Activated CD8-positive, alpha-beta memory T cell treated with anti-CD3 and anti-CD28 coated beads for 4 hours (primary cell): ENCODE measurements at regions not wholly inside any gene's neighbourhood (a gene's known extent, or its start where the extent isn't known, plus 50 kb on each side); places are given as distances from the start of the nearest gene placed in this dataset.
"Not testable (repeated sequence)": the region's sequence is repeated elsewhere in the genome, so short reads cannot be mapped to it uniquely, and the experiment has no call there.

Experiments used
- DNase-seq, 2 donors: peaks; one replicate each; pipeline ENCODE4 v3.0.0-alpha.2; 2020; ENCODE audit warnings: low read depth in 2 of 2

DNA sequence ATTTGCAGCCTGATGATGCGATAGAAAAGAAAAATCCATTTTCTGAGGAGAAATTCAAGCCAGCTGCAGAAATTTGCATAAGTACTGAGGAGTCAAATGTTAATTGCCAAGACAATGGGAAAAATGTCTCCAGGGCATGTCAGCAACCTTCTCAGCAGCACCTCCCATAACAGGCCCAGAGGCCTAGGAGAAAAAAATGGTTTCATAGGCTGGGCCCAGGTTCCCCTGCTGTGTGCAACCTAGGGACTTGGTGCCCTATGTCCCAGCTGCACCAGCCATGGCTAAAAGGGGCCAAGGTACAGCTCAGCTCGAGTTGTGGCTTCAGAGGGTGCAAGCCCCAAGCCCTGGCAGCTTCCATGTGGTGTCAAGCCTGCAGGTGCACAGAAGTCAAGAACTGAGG lies 144.8 kb upstream of the PRKD1 start:
- not testable (repeated sequence) for DNase-seq

DNA sequence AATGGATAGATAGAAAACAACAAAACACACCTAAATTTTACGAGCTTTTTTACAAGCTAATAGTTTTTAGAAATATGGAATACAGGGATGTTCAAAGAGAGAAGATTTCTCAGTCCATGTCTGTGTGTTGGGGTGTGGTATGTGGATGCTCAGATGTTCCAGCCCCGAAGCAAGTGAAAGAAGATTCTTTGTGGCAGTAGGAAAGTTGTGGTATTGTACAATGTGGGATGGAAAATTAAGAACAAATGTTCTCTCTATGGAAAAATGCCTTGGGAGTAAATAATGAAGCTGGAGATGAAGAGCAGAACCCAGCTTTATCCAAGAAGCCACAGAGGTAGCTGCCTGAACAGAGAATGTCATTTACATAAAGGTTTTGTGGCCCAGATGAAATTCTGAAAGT lies 150.3 kb upstream of the PRKD1 start:
- no peak for DNase-seq

DNA sequence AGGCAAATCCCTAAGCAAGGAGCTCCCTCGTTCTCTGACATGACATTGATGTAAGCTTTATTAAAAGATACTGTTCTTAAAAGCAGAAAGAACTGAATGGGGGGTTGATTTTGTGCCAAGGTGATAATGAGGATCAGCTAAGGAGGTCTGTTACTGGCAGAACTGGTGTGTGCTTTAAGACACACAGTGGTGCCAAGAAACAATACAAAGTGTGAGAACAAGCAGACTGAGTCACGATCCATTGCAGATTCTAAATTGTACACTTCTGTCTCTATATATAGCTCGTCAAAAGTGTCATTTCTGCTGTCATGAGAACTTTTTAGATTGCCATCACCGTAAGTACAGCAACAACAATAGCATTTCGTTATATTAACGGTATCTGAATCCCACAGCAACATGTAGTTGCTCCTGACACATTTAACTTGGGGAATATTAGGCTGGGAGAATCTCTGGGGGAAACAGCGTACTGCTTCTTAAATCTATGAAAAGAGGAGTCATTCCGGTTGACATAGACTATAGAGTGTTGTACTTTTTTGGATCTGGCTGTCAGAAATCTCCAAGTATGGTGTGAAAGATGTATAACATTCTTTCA lies 151.3 kb upstream of the PRKD1 start:
- DNase-seq = no peak

DNA sequence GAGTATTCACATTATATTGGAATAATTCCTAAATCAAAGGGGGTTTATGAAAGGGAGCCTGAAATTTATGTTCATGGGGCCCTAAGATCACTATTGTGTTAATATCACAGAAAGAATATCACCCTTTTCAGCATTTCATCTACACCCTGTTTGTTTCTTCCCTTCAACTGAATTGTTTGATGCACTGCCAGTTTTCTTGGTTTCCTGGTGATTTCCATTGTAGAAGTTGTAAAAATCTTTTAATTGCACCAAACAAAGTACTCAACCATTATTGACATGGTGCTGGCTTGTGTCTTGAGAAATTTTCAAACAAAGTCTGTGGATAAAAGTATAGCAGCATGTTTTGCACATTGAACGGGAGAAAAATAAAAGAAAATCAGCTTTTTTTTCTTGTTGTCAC lies 154.8 kb upstream of the PRKD1 start:
- DNase-seq = no peak

DNA sequence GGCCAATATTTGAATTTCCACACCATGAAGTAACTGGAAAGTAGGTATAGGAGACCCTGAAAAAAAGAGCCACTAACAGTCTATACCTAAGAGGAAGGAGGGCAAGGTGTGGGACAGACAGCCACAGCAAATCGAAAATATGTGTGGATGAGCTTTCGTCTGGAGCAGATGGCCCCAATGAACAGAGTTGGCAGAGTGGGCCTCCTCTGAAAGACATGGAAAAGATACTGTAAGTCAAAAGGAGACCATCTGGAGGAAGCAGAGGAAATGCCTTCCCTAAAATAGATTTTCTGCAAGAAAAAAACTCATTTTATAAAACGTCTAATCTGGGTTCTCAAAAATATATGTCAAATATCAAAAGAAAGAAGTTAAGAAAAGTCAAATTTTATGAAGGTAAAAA lies 157.2 kb upstream of the PRKD1 start:
- DNase-seq = no peak

DNA sequence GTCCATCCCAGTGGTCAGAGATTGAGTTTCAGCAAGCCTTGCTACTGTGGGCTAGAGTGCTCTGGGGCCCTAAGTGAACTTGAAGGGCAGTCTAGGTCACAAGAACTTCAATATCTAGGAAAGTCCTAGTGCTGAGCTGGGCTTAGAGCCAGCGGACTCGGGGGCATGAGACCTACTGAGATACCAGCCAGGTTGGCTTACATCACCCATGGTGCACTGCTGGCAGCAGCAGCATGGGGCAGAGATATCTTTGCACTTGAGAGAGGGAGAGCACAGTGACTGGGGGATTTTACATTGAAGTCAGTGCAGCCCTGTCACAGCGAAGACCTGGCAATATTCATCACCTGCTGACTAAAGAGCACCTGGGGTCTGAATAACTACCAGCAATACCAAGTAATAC lies 158.3 kb upstream of the PRKD1 start:
- DNase-seq = no peak

DNA sequence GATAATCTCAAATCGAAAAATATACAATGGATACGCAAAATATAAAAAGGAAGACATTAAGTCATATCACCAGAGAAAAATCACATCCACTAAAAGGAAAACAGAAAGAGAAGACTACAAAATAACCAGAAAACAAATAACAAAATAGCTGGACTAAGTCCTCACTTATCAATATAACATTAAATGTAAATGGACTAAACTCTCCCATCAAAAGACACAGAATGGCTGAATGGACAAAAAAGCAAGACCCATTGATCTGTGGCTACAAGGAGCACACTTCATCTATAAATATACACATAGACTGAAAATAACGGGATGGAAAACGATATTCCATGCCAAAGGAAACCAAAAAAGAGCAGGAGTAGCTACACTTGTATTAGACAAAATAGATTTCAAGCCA lies 161.0 kb upstream of the PRKD1 start:
- DNase-seq = no peak

DNA sequence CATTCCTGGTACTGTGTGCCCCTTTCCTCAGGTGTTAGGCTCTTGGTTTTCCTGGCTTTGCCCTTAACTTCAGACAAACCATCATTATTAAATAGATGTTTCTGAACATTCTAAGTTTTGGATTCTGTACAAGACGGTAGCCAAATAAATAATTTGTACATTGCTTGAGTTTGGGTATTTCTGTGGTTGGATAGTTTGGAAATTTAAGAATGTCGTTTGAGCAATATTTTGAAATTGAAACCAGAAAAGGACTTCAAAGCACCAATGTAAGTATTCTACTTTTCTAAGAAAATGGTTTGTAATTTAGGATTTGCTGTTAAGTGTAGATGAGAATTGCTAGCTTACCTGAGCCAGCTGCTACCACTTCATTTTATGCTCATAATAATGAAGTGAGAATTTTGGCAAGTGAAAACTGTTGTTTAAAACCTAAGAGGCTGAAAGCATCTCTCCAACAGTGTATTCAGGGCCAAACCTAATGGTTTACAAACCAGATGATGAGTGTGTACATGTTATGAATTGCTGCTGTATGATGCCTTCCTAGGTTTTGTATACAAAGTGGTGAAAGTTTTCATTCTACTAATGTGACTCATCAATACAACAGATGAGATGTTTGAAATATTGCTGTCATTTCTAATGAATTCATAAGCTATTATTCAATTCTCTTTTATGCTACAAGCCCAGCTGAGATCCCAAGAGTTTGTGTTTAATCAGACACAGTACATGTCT lies 181.5 kb upstream of the PRKD1 start:
- DNase-seq = no peak

DNA sequence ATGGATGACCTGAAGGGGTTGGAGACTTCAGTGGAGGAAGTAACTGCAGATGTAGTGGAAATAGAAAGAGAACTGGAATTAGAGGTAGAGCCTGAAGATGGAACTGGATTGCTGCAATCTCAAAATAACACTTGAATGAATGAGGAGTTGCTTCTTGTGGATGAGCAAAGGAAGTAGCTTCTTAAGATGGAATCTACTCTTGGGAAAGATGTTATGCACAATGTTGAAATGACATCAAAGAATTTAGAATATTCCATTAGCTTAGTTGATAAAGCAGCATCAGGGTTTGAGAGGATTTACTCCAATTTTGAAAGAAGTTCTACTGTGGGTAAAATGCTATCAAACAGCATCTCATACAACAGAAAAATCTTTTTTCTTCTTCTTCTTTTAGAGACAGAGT lies 186.4 kb upstream of the PRKD1 start:
- DNase-seq = no peak

DNA sequence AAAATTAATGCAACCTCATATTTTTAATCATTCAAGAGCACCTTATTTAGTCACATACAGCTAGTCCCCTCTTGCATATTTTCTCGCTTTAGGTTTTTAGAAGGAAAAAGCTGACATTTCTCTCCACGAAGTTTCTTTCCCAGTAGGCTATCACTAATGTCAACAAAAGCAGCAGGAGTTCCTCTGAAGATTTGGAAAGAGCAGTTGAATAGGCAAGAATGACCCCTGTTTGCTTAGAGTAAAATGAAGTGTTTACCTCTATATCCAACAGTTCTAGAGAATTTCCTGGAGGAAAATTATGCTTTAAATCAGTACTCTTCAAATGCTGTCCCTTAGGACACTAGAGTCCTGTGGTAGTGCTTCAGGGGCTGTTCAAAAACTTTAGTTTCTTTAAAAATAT lies 188.1 kb upstream of the PRKD1 start:
- DNase-seq = no peak

DNA sequence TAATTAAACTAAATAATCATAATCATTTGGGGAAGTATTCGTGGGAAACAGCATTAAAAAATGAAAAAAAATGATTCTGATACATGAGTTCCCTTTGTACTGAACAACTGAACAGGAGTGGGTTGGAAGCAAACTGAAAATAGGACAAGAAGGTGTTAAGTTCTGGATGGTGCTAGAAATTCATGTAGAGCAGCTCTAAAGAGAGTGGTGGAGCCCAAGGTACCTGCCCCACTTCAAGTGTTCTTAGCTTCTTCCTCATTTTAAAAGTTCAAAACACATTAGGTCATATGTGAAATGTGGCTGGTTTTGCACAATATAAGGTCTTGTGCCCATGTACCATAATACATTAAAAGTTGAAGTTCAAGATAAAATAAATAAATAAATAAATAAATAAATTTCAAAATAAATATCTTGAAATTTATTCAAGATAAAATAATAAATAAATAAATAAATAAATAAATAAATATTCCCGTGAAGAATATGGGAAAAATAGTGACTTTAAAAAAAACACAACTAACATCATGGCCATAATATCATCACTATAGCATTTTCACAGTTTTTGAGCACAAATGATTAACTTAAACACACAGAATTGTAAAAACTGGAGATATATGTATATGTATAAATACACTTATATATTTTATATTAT lies 191.5 kb upstream of the PRKD1 start:
- DNase-seq = no peak

DNA sequence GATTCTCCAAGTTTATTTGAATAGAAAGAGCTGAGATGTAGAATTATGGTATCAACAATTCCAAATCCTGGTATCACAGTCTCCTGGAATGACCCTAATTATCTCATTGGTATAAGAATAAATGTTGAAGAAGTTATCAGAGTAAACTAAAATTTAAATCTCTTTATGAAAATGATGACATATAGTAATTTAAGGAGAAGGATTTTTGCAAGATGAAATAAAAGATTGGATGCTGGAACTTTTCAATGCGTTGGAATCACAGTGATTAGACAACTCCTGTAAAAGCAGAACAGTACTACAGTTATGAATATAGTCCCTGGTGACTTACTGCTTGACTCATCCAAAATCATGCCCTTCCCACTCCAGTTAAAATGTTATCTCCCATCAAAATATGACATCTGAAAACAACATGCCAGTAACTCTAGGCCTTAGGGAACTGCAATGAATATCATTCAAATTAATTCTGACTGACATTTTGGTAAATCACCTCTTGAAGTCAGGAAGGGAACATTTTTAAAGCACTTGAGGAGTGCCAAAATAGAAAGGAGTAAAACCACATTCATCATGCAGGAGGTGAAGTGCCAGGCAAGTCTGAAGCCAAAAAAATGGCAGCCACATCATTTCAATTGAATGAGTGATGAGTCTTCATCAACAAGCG lies 197.8 kb upstream of the PRKD1 start:
- DNase-seq = no peak

DNA sequence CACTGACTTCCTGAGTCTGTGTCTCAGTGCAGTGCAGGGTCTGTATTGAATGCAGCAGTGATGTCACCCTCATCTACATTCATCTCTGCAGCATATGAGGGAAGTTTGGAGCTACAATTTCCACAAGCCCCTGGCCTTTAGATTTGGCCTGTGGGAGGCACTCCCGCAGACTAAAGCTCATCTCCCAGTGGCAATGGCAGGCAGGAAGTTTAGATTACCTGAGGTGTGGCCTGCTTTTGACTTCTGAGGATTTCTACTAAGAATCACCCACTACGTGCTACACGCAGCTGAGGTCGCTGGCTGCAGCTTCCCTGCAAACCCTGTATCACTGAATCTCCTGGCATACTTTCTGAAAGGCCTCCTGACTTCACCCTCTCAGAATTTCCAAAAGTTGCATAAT lies 202.2 kb upstream of the PRKD1 start:
- no peak for DNase-seq

DNA sequence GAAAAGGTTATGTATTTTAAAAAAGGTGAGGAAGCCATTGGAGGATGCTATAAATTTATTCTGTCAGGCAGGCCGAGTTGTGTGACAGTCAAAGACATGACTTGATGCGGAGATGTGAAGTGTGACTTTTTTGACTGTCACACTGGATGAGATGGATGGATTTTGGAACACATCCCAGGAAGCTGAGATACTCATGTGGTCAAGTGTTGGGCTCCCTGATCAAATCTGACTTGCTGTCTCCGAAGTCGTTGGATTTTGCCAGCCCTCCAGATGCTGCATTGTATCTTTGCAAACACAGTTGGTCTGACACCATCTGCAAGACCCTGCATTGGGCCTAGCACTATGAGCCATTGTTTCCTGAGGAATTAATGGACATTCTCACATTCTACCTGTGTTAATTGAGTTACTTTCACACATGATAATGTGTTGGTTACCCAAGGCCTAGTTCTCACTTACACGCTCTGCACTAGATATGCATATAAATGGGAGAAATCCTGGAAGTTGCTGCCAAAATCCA lies 204.0 kb upstream of the PRKD1 start:
- DNase-seq = no peak

DNA sequence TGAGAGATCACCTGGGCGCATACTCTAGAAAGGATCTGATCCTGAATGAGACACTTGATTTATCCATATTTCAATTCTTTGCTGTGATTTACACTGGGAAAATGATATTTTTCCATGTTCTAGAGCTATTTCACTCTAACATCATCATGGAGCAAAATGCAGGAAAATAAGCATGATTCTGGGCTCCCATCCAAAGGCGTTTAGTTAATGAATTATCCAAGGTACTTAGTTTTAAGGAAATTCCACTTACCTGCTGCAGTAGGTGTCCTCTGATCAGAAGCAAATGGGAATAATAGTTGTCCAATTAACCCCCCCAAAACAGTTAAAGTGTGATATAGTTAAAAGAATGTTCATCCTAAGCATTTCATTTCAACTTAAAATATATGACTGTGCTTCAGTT lies 204.5 kb upstream of the PRKD1 start:
- DNase-seq = no peak

DNA sequence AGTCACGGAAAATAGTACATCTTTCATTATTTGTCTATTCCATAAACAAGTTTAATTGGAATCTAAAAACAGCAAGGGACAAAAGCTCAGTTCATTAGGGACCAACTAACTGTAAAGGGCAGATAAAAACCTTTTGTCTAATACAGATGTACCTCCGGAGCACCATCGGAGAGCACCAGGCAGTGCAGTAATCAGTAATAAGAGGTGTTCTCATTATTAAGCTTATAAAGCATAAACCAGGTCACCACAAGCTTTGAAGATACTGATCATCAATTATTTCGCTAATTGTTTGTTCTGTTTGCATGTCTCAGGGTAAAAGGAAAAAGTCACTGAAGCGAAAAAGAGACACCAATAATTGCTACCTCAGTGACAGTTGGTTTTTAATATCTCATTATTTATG lies 207.3 kb upstream of the PRKD1 start:
- DNase-seq = no peak

DNA sequence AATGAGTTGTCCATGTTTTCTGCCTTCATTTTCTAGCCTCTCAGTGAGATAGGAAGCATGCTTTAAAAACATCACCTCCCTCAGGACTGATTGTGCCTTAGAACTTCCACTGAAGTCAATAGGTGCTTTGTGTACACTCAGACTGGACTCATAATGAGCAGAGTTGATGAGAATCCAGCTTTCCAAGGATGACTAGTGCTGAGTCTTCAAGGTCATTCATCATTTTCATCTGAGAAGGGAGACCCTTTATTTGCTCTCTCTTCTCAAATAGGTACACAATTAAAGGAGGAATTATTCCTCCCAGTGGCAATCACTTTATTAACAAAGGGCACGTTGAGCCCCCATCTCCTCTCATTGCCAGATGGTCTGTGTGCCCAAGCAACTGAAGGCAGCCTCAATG lies 210.9 kb upstream of the PRKD1 start:
- DNase-seq = no peak

DNA sequence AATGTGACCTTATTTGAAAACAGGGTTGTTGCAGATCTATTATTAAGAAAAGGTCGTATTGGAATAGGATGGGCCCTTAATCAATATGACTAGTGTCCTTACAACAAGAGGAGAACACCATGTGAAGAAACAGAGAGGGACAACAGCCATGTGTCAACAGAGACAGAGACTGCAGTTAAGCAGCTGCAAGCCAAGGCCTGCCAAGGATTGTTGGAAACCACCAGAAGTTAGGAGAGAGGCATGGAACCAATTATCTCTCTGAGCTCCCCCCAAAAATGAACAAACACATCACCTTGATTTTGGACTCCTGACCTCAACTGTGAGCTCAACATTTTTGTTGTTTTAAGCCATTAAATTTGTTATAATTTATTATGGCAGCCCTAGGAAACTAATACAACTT lies 214.6 kb upstream of the PRKD1 start:
- DNase-seq = no peak

DNA sequence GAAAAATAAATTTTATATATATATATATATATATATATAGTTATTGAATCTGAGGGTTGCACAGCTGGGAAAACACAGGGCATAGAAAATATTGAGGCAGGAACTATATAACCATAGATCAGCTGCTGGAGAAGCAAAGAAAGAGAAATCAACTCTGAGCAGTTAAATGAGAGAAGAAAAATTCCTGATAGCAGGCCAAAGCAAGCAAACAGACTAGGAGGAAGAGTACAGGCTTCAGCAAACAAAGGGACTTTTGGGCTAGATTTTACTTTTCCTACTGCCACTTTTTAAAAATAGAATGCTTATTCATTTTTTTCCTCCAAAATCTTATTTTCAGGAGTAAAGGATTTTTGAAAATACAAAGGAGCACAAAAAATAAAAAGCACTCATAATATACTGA lies 216.0 kb upstream of the PRKD1 start:
- DNase-seq = no peak

DNA sequence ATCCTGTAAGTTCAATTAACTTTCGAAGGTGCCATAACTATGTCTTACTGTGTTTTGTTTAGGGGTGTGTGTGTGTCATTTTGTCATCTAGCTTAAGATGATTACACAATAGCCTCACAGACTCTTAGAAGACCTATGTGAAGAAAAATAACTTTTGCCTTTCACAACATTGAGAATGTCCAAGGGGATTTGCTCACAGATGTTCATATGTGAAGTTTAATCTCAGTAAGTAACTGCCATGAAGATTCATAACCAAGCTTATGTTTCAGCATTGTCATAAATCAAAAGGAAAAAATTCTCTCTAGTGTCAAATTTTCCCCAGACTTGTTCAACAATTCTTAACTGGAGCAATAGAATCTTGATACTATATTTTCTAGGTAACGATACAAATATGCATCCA lies 226.1 kb upstream of the PRKD1 start:
- DNase-seq = no peak

DNA sequence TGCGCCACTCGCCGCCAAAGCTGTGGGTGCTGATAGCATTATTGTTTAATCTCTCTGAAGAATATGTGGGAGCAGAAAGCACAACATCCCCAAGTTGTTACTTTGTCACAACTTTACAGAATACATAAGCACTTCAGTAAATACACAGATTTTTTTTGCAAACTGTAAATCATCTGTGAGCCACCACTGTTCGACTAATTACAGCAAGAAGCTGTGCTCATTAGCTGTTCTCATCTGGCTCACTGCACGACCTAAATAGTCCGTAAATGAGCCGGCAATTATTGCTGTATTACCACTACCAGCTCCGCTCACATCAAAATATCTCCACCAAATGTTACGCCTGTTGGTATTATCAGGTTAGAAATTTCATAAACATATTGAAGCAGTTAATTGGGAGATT lies 228.9 kb upstream of the PRKD1 start:
- DNase-seq = no peak

DNA sequence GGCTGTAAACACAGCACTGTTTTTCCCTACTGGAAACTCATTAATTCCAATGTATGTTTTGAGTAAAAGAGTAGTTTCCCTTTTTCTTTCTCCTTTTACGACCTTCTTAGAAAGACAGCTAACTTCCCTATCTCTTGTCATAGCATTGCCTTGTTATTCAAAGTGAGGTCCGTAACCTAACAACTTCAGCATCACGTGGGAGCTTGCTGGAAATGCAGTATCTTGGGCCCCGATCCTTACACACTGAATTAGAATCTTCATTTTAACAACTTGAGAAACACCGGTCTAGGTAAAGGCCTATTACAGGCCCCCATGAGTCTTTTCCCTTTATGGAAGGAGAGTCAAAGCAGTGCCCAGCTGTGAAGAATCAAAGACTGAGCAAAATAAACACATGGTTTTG lies 230.7 kb upstream of the PRKD1 start:
- DNase-seq = no peak

DNA sequence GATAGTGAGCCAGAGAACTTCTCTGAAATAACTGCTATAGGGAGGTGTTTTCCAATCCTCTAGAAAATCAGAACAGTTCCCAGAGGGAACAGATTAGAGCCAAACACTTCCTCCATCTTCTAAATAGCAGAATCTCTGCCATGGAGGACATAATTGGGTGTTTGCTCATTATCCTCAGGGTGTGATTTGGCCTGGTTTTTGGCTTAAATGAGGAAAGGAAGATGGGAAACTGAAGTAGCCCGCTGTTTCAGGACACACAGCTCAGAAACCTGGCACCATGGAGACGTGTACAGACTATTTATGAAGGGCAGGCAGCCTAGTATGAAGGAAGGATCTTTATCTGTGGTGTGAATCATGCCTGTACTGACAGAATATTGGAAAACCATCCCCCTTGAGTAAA lies 231.7 kb upstream of the PRKD1 start:
- DNase-seq = no peak
